Ishikawa (cell line): ENCODE measurements at regions not wholly inside any gene's neighbourhood (a gene's known extent, or its start where the extent isn't known, plus 50 kb on each side); places are given as distances from the start of the nearest gene placed in this dataset.

Experiments used
- EP300 ChIP-seq: IDR thresholded peaks from 2 replicates; pipeline ENCODE4 v1.6.1; 2012; ENCODE audit warnings: borderline replicate concordance
- TEAD4 ChIP-seq: IDR thresholded peaks from 2 replicates; pipeline ENCODE4 v1.6.1; 2012
- USF1 ChIP-seq: IDR thresholded peaks from 2 replicates; pipeline ENCODE4 v1.6.1; 2012
- ZBTB7A ChIP-seq: IDR thresholded peaks from 2 replicates; pipeline ENCODE4 v1.6.1; 2012; ENCODE audit warnings: low read depth

GRCh38 chr12:42761086-42761485 is 171.5 kb upstream of the PRICKLE1 start:
- TF ChIP-seq TEAD4 (no peak), ZBTB7A (no peak), EP300 (no peak), USF1 (no peak)
